GM06990 (cell line): ENCODE measurements at regions not wholly inside any gene's neighbourhood (a gene's known extent, or its start where the extent isn't known, plus 50 kb on each side); places are given as distances from the start of the nearest gene placed in this dataset.

ENCODE experiments used
- DNase-seq: peaks from one replicate; pipeline ENCODE4 v3.0.0-alpha.2; 2011; ENCODE audit not compliant: insufficient read length; ENCODE audit errors: extremely low read depth
- H3K27me3 ChIP-seq: replicated peaks from 2 replicates; pipeline ENCODE4 v1.6.0; 2011; ENCODE audit warnings: low read length; ENCODE audit not compliant: control insufficient read depth, insufficient read depth
- H3K36me3 ChIP-seq: 2 replicates; pipeline ENCODE4 v1.5.1; 2011; ENCODE audit warnings: low read length; ENCODE audit not compliant: control insufficient read depth, insufficient read depth
- H3K4me3 ChIP-seq: replicated peaks from 2 replicates; pipeline ENCODE4 v1.5.1; 2011; ENCODE audit warnings: low read depth, mild to moderate bottlenecking, control low read depth, low read length
- TF ChIP-seq, protein P1 (sequence below): IDR thresholded peaks from 2 replicates; pipeline ENCODE4 v1.5.1; 2011; ENCODE audit warnings: low read length, control low read depth, mild to moderate bottlenecking, inconsistent platforms; ENCODE audit not compliant: insufficient read depth, poor library complexity, severe bottlenecking

DNA sequence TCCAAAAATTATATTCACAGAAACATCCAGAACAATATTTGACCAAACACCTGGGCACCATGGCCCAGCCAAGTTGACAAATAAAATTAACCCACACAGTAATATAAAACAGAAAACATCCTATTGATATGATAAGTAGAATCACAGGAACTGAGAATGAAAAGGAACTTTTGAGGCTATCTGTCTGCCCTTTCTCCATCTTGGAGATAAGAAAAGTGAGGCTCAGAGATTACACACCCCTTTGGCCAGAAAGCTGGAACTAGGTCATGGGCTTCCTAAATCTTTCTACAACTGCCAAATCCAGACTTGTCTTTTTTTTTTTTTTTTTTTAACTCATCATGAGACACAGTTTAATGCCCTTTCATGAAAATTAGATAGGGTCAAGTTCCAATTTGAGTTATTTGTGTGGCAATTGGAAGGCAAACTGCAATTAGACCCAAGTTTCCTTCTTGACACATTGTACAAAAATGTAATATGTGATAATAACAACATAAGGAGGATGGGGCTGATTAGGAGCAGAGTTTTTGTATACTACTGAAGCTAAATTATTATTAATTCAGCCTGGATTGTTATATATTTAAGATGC lies 137.2 kb downstream of the RPL22L1 start:
- TF ChIP-seq, protein P1, sequence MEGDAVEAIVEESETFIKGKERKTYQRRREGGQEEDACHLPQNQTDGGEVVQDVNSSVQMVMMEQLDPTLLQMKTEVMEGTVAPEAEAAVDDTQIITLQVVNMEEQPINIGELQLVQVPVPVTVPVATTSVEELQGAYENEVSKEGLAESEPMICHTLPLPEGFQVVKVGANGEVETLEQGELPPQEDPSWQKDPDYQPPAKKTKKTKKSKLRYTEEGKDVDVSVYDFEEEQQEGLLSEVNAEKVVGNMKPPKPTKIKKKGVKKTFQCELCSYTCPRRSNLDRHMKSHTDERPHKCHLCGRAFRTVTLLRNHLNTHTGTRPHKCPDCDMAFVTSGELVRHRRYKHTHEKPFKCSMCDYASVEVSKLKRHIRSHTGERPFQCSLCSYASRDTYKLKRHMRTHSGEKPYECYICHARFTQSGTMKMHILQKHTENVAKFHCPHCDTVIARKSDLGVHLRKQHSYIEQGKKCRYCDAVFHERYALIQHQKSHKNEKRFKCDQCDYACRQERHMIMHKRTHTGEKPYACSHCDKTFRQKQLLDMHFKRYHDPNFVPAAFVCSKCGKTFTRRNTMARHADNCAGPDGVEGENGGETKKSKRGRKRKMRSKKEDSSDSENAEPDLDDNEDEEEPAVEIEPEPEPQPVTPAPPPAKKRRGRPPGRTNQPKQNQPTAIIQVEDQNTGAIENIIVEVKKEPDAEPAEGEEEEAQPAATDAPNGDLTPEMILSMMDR, result no peak
- H3K36me3 ChIP-seq, result no peaks in the 10 kb centered on the region
- DNase-seq, result no peak
- no peaks in the 10 kb centered on the region for H3K27me3 ChIP-seq
- H3K4me3 ChIP-seq, result no peak overlapping the region

- DNase-seq, result no peak
- TF ChIP-seq, protein P1, result no peak
- Histone ChIP-seq H3K27me3 (no peaks in the 10 kb centered on the region), H3K4me3 (no peak overlapping the region), H3K36me3 (no peaks in the 10 kb centered on the region)
Measured at GRCh38 chr3:170731281-170731680, 138.7 kb downstream of the RPL22L1 start.

DNA sequence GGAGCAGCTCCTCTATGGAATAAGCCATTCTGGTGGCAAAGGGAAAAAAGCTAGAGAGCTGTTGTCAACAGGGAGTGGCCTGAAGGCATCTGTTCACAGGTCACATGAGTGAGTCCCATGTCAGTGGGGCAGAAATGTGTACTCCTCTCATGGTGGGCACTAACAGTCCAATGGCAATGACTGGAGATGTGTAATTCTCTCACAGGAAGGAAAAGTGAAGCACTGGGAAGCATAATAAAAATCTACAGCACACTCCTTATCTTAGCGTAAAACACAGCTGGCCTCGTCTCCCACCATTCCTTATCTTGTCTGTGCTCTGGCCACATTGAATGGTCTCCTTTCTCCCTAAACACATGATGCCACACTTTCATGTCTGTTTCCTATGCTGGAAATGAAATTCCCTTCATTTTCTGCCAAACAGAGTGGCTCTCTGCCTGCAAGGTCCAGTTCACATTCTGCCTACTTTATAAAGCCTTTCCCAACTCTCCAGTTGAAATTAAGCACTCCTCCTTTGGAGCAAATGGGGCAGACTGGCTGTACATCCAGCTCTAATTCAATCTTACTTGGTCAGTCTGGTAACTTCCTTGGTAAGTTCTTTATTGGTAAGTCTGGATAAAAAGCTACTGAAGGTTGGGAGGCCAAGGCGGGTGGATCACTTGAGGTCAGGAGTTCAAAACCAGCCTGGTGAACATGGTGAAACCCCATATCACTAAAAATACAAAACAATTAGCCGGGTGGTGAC lies 139.8 kb downstream of the RPL22L1 start:
- DNase-seq, result no peak
- Histone ChIP-seq H3K27me3 (no peaks in the 10 kb centered on the region), H3K36me3 (no peaks in the 10 kb centered on the region), H3K4me3 (no peak overlapping the region)
- TF ChIP-seq, protein P1, result no peak

DNA sequence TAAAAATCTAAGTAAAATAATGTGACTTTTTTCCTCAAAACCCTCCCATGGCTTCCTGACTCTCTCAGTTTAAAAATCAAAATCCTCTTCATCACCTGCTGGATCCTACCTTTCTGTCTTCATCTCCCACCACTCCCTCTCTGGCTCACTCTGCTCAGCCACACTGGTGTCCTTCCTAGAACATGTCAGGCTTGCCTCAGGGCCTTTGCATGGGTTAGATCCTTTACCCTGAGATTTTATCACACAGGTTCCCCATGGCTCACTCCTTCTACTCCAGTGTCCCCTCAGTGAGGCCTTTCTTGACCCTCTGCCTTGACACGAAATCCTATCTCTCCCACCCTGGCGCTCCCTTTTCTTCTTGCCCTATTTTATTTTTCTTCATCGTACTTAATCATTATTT lies 141.8 kb downstream of the RPL22L1 start:
- no peak overlapping the region for H3K4me3 ChIP-seq
- DNase-seq, result no peak

DNA sequence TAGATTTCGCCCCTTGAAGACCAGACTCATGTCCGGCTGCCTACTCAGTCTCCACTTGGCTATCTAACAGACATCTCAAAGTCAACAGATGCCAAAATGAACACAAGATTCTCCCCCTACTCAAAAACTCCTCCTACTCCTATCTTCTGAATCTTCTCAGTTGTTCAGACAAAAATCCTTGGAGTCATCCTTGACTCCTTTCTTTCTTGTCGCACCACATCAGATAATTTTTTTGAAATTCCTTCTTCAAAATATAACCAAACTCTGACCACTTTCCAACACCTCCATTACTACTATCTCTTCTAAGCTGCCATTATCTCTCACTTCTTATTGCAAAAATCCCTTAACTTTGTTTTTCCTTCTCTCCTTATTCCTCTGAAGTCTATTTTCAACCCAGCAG lies 141.9 kb upstream of the SLC7A14 start:
- H3K27me3 ChIP-seq, result no peaks in the 10 kb centered on the region; the same call in 1 of the 2 replicates
- TF ChIP-seq, protein P1, result no peak
- no peak overlapping the region for H3K4me3 ChIP-seq
- no peak for DNase-seq
- no peaks in the 10 kb centered on the region for H3K36me3 ChIP-seq

More for the DNA sequence above, 141.8 kb downstream of the RPL22L1 start:
- Histone ChIP-seq H3K36me3 (no peaks in the 10 kb centered on the region), H3K27me3 (no peaks in the 10 kb centered on the region; the same call in 1 of the 2 replicates)
- TF ChIP-seq, protein P1, result no peak
